ENCODE measurements at regions not wholly inside any gene's neighbourhood (a gene's known extent, or its start where the extent isn't known, plus 50 kb on each side); places are given as distances from the start of the nearest gene placed in this dataset.

DNA sequence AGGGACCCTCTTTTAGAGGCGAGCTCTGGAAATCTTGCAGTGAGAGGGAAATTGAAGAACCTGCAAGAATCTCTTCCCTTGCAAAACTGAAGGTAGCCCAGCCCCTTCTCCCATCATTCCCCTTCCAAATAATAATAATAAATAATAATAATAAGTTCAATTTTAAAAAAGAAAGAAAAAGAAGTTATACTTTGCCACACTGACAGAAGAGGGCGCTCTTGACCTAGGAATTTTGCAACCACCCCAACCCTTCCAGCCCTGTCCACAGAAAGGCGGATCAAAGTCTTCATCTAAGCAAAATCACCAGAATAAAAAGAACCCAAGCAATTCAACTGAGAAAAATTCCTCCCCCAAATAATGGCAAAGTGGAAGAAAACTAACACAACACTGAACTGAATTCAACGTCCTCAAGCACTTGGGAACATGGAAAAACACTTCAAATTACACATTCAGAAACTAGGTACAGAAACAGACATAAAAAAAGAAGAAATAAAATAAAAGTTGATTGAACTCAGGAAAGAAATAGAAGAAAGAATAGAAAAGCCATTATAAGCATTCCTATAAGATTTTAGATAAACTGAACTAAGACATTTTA is 98.9 kb upstream of the GLS start:
- TF ChIP-seq EZH2 (IDR thresholded peaks at IDR 0.05; ENCODE audit: borderline replicate concordance, insufficient read depth, low read depth, low read length, poor library complexity, severe bottlenecking), result no peak
- TF ChIP-seq, protein P1, sequence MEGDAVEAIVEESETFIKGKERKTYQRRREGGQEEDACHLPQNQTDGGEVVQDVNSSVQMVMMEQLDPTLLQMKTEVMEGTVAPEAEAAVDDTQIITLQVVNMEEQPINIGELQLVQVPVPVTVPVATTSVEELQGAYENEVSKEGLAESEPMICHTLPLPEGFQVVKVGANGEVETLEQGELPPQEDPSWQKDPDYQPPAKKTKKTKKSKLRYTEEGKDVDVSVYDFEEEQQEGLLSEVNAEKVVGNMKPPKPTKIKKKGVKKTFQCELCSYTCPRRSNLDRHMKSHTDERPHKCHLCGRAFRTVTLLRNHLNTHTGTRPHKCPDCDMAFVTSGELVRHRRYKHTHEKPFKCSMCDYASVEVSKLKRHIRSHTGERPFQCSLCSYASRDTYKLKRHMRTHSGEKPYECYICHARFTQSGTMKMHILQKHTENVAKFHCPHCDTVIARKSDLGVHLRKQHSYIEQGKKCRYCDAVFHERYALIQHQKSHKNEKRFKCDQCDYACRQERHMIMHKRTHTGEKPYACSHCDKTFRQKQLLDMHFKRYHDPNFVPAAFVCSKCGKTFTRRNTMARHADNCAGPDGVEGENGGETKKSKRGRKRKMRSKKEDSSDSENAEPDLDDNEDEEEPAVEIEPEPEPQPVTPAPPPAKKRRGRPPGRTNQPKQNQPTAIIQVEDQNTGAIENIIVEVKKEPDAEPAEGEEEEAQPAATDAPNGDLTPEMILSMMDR (IDR thresholded peaks at IDR 0.05), result peak; percentile 82
- no peaks in the 10 kb centered on the region for H3K9me3 ChIP-seq (ENCODE audit: control extremely low read depth in 1 of 3, control insufficient read depth in 2 of 3, insufficient read depth in 1 of 3, low read length in 2 of 3)
- ChIA-PET CTCF (interaction anchor here (1.2 to 2.2 kb wide), 3 partner anchors 15 to 374 kb away, joined by 3 to 8 read pairs (median 5); no protein-coding TSS in a partner anchor), POLR2A (no interaction called here)
- H3K27ac ChIP-seq (ENCODE audit: low read length in 2 of 2), result no peak overlapping the region
- no peak overlapping the region for H3K4me3 ChIP-seq (ENCODE audit: control extremely low read depth in 1 of 5, extremely low read depth in 1 of 5, insufficient read depth in 1 of 5, low read depth in 2 of 5, low read length in 4 of 5)
- H3K27me3 ChIP-seq (replicated peaks in 1 of 4; ENCODE audit: control extremely low read depth in 1 of 4, control insufficient read depth in 3 of 4, insufficient read depth in 4 of 4, low read length in 3 of 4), result no peaks in the 10 kb centered on the region
- no peaks in the 10 kb centered on the region for H3K4me1 ChIP-seq (ENCODE audit: control insufficient read depth in 2 of 2, insufficient read depth in 2 of 2, low read length in 2 of 2)
- H3K9ac ChIP-seq (ENCODE audit: low read length), result no peak overlapping the region
- ATAC-seq (ENCODE audit: low read depth), result peak; percentile 53
- WGBS (ENCODE audit: insufficient coverage), result 8% methylated on average over 2 of the region's 4 CpGs
- H3K4me2 ChIP-seq (replicated peaks; ENCODE audit: low read depth, low read length, poor library complexity, severe bottlenecking), result no peak overlapping the region
- no peaks in the 10 kb centered on the region for H4K20me1 ChIP-seq (ENCODE audit: control insufficient read depth, insufficient read depth, low read length, poor library complexity, severe bottlenecking)
- Mint-ChIP-seq H3K27me3 (peaks cover 12% of the 10 kb centered on the region), H3K27ac (no peak overlapping the region), H3K4me3 (no peak overlapping the region), H3K9me3 (ENCODE audit: insufficient read depth) (no peaks in the 10 kb centered on the region), H3K4me1 (no peaks in the 10 kb centered on the region)
- peak; percentile 63 for DNase-seq
- H2AFZ ChIP-seq (ENCODE audit: insufficient read depth, low read depth, low read length, poor library complexity, severe bottlenecking), result no peak overlapping the region
- intact Hi-C loops (cut with micrococcal nuclease), result loop anchor here (1.0 to 5.0 kb wide), 2 partner anchors 376 to 740 kb away; no protein-coding TSS in a partner anchor
- H3K79me2 ChIP-seq (ENCODE audit: control insufficient read depth, insufficient read depth, low read length), result no peaks in the 10 kb centered on the region
- no peaks in the 10 kb centered on the region for H3K36me3 ChIP-seq (replicated peaks in 1 of 2; ENCODE audit: control extremely low read depth in 1 of 2, control insufficient read depth in 1 of 2, extremely low read depth in 1 of 2, insufficient read depth in 2 of 2, low read length in 1 of 2)

DNA sequence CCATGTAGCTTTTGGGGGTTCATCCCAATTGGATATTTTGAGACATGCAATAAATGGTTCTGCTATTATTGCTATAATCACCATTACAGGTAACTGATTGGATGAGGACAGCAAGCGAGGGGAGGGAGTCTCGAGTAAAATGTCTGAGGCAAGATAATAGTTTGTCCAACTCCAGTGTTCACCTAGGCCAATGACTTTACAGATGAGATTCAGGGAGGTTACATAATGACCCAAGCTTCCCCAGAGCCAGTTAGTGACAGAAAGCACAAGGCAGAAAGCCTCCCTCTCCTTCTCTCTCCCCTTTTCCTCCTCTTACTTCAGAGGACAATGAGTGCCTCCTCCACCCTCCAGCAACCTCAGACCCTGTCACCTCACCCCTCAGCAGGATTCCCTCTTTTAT is 98.4 kb upstream of the GLS start:
- Histone ChIP-seq H3K9ac (ENCODE audit: low read length) (no peak overlapping the region), H3K27ac (ENCODE audit: low read length in 2 of 2) (no peak overlapping the region), H3K4me1 (ENCODE audit: control insufficient read depth in 2 of 2, insufficient read depth in 2 of 2, low read length in 2 of 2) (no peaks in the 10 kb centered on the region), H3K4me2 (replicated peaks; ENCODE audit: low read depth, low read length, poor library complexity, severe bottlenecking) (no peak overlapping the region), H4K20me1 (ENCODE audit: control insufficient read depth, insufficient read depth, low read length, poor library complexity, severe bottlenecking) (no peaks in the 10 kb centered on the region), H3K9me3 (ENCODE audit: control extremely low read depth in 1 of 3, control insufficient read depth in 2 of 3, insufficient read depth in 1 of 3, low read length in 2 of 3) (no peaks in the 10 kb centered on the region), H3K36me3 (replicated peaks in 1 of 2; ENCODE audit: control extremely low read depth in 1 of 2, control insufficient read depth in 1 of 2, extremely low read depth in 1 of 2, insufficient read depth in 2 of 2, low read length in 1 of 2) (no peaks in the 10 kb centered on the region), H2AFZ (ENCODE audit: insufficient read depth, low read depth, low read length, poor library complexity, severe bottlenecking) (no peak overlapping the region), H3K79me2 (ENCODE audit: control insufficient read depth, insufficient read depth, low read length) (no peaks in the 10 kb centered on the region), H3K4me3 (ENCODE audit: control extremely low read depth in 1 of 5, extremely low read depth in 1 of 5, insufficient read depth in 1 of 5, low read depth in 2 of 5, low read length in 4 of 5) (no peak overlapping the region), H3K27me3 (replicated peaks in 1 of 4; ENCODE audit: control extremely low read depth in 1 of 4, control insufficient read depth in 3 of 4, insufficient read depth in 4 of 4, low read length in 3 of 4) (no peaks in the 10 kb centered on the region)
- ChIA-PET CTCF (interaction anchor here (1.1 to 1.2 kb wide), 2 partner anchors 11 to 43 kb away, joined by 3 read pairs; no protein-coding TSS in a partner anchor), POLR2A (no interaction called here)
- no peak overlapping the region for H3K4me3 Mint-ChIP-seq
- H3K27me3 Mint-ChIP-seq, result peaks cover 9% of the 10 kb centered on the region
- DNase-seq (no peak), ATAC-seq (ENCODE audit: low read depth) (no peak)
- no peaks in the 10 kb centered on the region for H3K4me1 Mint-ChIP-seq
- intact Hi-C loops (cut with micrococcal nuclease), result loop anchor here (5.0 kb wide), 1 partner anchor 375 kb away; no protein-coding TSS in a partner anchor
- H3K27ac Mint-ChIP-seq, result no peak overlapping the region
- H3K9me3 Mint-ChIP-seq (ENCODE audit: insufficient read depth), result no peaks in the 10 kb centered on the region
- TF ChIP-seq, protein P1 (IDR thresholded peaks at IDR 0.05), result no peak
- WGBS (ENCODE audit: insufficient coverage), result 100% methylated on average over 1 of the region's 2 CpGs

All from B cell (primary cell).